Endothelial cell of umbilical vein (primary cell): ENCODE measurements at regions not wholly inside any gene's neighbourhood (a gene's known extent, or its start where the extent isn't known, plus 50 kb on each side); places are given as distances from the start of the nearest gene placed in this dataset.

Source experiments
- BruUV-seq: library from RNA; stranded (reverse); fragments of 400-500 nt; replicated peaks from 2 replicates; lab custom pipeline; 2021; lab: Mats Ljungman, UMichigan
- CTCF ChIA-PET: fragments of 300-600, 350-600 bp; sonication (Branson Sonifier 250); formaldehyde crosslinking; loops from one replicate; lab custom pipeline; 2021; ENCODE audit warnings: antibody characterized with exemption, inconsistent platforms; lab: Charles Lee
- POLR2A ChIA-PET: fragments of 300-600, 350-600 bp; sonication (Branson Sonifier 250); formaldehyde crosslinking; loops from one replicate; lab custom pipeline; 2021; ENCODE audit warnings: antibody characterized with exemption, inconsistent platforms; lab: Charles Lee
- DNase-seq: peaks from one replicate; pipeline ENCODE4 v3.0.0-alpha.2; 2011; ENCODE audit warnings: low read depth, low spot score
- FAIRE-seq: peaks from 2 replicates; lab custom pipeline; 2011; peaks lifted over from hg19 to GRCh38; lab: Jason Lieb, UNC
- H2AFZ ChIP-seq: 2 replicates; pipeline ENCODE4 v1.6.0; 2012; ENCODE audit warnings: low read depth, low read length, control low read depth, inconsistent platforms
- H3K27ac ChIP-seq: 2 replicates; pipeline ENCODE4 v1.5.1; 2011; ENCODE audit warnings: low read depth, mild to moderate bottlenecking, control low read depth, low read length, moderate library complexity; ENCODE audit not compliant: insufficient read depth
- H3K27me3 ChIP-seq, 2 experiments: 2 replicates each; pipeline versions ENCODE4 v1.6.0 to v1.6.1; 2011; ENCODE audit warnings: low read length in 2 of 2, mixed read lengths in 1 of 2; ENCODE audit not compliant: control insufficient read depth in 2 of 2, insufficient read depth in 2 of 2
- H3K36me3 ChIP-seq, 2 experiments: 2 replicates in 1 of 2; 3 replicates in 1 of 2; pipeline ENCODE4 v1.5.1; 2011; ENCODE audit warnings: low read length in 2 of 2, mild to moderate bottlenecking in 1 of 2, moderate library complexity in 1 of 2; ENCODE audit not compliant: control insufficient read depth in 2 of 2, insufficient read depth in 2 of 2; ENCODE audit errors: extremely low read depth in 1 of 2
- H3K4me1 ChIP-seq: 3 replicates; pipeline ENCODE4 v1.5.1; 2011; ENCODE audit warnings: mild to moderate bottlenecking, low read length; ENCODE audit not compliant: control insufficient read depth, insufficient read depth; ENCODE audit errors: extremely low read depth
- H3K4me2 ChIP-seq: 2 replicates; pipeline ENCODE4 v1.6.1; 2011; ENCODE audit warnings: low read length, control low read depth, mixed read lengths; ENCODE audit not compliant: insufficient read depth
- H3K4me3 ChIP-seq, 3 experiments: fragments of 200-600 bp in 1 of 3; sonication (generic), shearing (Covaris generic) in 1 of 3; replicated peaks in 1 of 3; 2 replicates each; pipeline ENCODE4 v1.5.1; 2011 to 2016; ENCODE audit warnings: control low read depth in 3 of 3, low read length in 3 of 3, mild to moderate bottlenecking in 2 of 3, inconsistent platforms in 1 of 3, low read depth in 1 of 3, moderate library complexity in 1 of 3; ENCODE audit not compliant: insufficient read depth in 1 of 3
- H3K79me2 ChIP-seq: 2 replicates; pipeline ENCODE4 v1.6.0; 2012; ENCODE audit warnings: low read length, inconsistent platforms; ENCODE audit not compliant: control insufficient read depth, insufficient read depth
- H3K9ac ChIP-seq: replicated peaks from 2 replicates; pipeline ENCODE3; 2011; ENCODE audit warnings: low read length, control low read depth; ENCODE audit not compliant: insufficient read depth; ENCODE audit errors: extremely low read depth
- H3K9me1 ChIP-seq: replicated peaks from 3 replicates; pipeline ENCODE4 v1.6.0; 2011; ENCODE audit warnings: mild to moderate bottlenecking, low read length; ENCODE audit not compliant: control insufficient read depth, insufficient read depth; ENCODE audit errors: extremely low read depth
- H3K9me3 ChIP-seq: replicated peaks from 2 replicates; pipeline ENCODE4 v1.5.1; 2012; ENCODE audit warnings: low read length, inconsistent platforms; ENCODE audit not compliant: control insufficient read depth, insufficient read depth
- H4K20me1 ChIP-seq: replicated peaks from 2 replicates; pipeline ENCODE3; 2011; ENCODE audit warnings: mild to moderate bottlenecking, low read length; ENCODE audit not compliant: control insufficient read depth, insufficient read depth; ENCODE audit errors: extremely low read depth
- CTCF ChIP-seq, 2 donors: IDR thresholded peaks; 1 replicate in 1 of 2; 2 replicates in 1 of 2; pipeline ENCODE4 v1.5.1; 2011; ENCODE audit warnings: low read length in 2 of 2, mild to moderate bottlenecking in 2 of 2, moderate library complexity in 2 of 2, control low read depth in 1 of 2, inconsistent platforms in 1 of 2, low read depth in 1 of 2; ENCODE audit not compliant: insufficient read depth in 1 of 2; ENCODE audit errors: extremely low read depth in 1 of 2
- EZH2 ChIP-seq: IDR thresholded peaks from 2 replicates; pipeline ENCODE4 v1.6.1; 2012; ENCODE audit warnings: borderline replicate concordance, low read depth, mild to moderate bottlenecking, moderate library complexity, low read length, inconsistent platforms; ENCODE audit not compliant: severe bottlenecking
- FOS ChIP-seq: IDR thresholded peaks from 2 replicates; pipeline ENCODE4 v1.6.1; 2011; ENCODE audit warnings: mild to moderate bottlenecking, low read length, moderate library complexity, borderline replicate concordance; ENCODE audit not compliant: insufficient read depth
- GATA2 ChIP-seq: IDR thresholded peaks from 2 replicates; pipeline ENCODE4 v1.7.0; 2011; ENCODE audit warnings: low read depth, mild to moderate bottlenecking, moderate library complexity, mixed read lengths, low read length; ENCODE audit not compliant: insufficient read length, insufficient read depth
- JUN ChIP-seq: IDR thresholded peaks from 2 replicates; pipeline ENCODE4 v1.6.1; 2011; ENCODE audit warnings: borderline replicate concordance, low read depth; ENCODE audit not compliant: insufficient read length, insufficient read depth
- MAX ChIP-seq: IDR thresholded peaks from 2 replicates; pipeline ENCODE4 v1.6.1; 2011; ENCODE audit not compliant: insufficient read depth, insufficient read length
- MYC ChIP-seq: IDR thresholded peaks from one replicate; pipeline ENCODE4 v1.6.1; 2011; ENCODE audit warnings: mild to moderate bottlenecking, low read depth, low read length
- POLR2A ChIP-seq: IDR thresholded peaks from 2 replicates; pipeline ENCODE4 v1.6.1; 2012; ENCODE audit warnings: low read depth, mild to moderate bottlenecking, control low read depth, low read length
- POLR2AphosphoS5 ChIP-seq: IDR thresholded peaks from 2 replicates; pipeline ENCODE4 v1.6.1; 2012; ENCODE audit warnings: low read depth, mild to moderate bottlenecking, control low read depth, low read length, moderate library complexity; ENCODE audit not compliant: insufficient read depth
- dilution Hi-C: fragments of 300-500 bp; cut with MboI; formaldehyde crosslinking; loops from one replicate; pipeline ENCODE4 v1.15.0; 2019; ENCODE audit warnings: low sequenced_read_pairs; ENCODE audit not compliant: extremely low pct_ligation_motif_present
- intact Hi-C: fragments of 100-400 bp; cut with micrococcal nuclease; formaldehyde crosslinking; loops from one replicate; pipeline ENCODE4 v1.10.0; 2022

GRCh38 chrX:6732101-6732500 lies 197.2 kb upstream of the VCX3A start:
- BruUV-seq = no TSS peak
- dilution Hi-C loops (no loop called here), intact Hi-C loops (no loop called here)
- H3K79me2 ChIP-seq = no peaks in the 10 kb centered on the region
- no peak overlapping the region for H3K4me2 ChIP-seq
- H3K9ac ChIP-seq = no peak overlapping the region
- no peak for DNase-seq
- no peaks in the 10 kb centered on the region for H3K4me1 ChIP-seq
- TF ChIP-seq MYC (no peak), JUN (no peak), FOS (no peak), MAX (no peak), POLR2A (no peak), EZH2 (no peak), CTCF (IDR thresholded peaks at IDR 0.05; ENCODE audit: extremely low read depth in 1 of 2, insufficient read depth in 1 of 2, low read depth in 1 of 2, low read length in 2 of 2) (no peak), GATA2 (no peak), POLR2AphosphoS5 (no peak)
- ChIA-PET POLR2A (interaction anchor here (0.6 kb wide), 1 partner anchor 1639 kb away, joined by 9 read pairs; no protein-coding TSS in a partner anchor), CTCF (interaction anchor here (0.6 kb wide), 1 partner anchor 18 kb away, joined by 3 read pairs; no protein-coding TSS in a partner anchor)
- no peaks in the 10 kb centered on the region for H3K9me3 ChIP-seq
- no peak for FAIRE-seq
- H4K20me1 ChIP-seq = no peaks in the 10 kb centered on the region
- H2AFZ ChIP-seq = no peak overlapping the region
- H3K4me3 ChIP-seq = no peak overlapping the region
- H3K27ac ChIP-seq = no peak overlapping the region
- no peaks in the 10 kb centered on the region for H3K27me3 ChIP-seq
- no peaks in the 10 kb centered on the region for H3K9me1 ChIP-seq
- H3K36me3 ChIP-seq = no peaks in the 10 kb centered on the region
